Stimulated activated CD8-positive, alpha-beta memory T cell treated with anti-CD3 and anti-CD28 coated beads, Interleukin-4, amount 100 ng/mL, for 4 hours (primary cell): ENCODE measurements at regions not wholly inside any gene's neighbourhood (a gene's known extent, or its start where the extent isn't known, plus 50 kb on each side); places are given as distances from the start of the nearest gene placed in this dataset.

Source experiments
- DNase-seq, 2 donors: peaks; one replicate each; pipeline ENCODE4 v3.0.0-alpha.2; 2020; ENCODE audit warnings: low read depth in 2 of 2, low spot score in 1 of 2

- DNase-seq: no peak
Measured at GRCh38 chrX:69279234-69279633, 114.0 kb upstream of the PJA1 start.

- DNase-seq: no peak
Measured at GRCh38 chrX:69278031-69278687, 112.9 kb upstream of the PJA1 start.

- DNase-seq: no peak
Measured at GRCh38 chrX:69277369-69277990, 112.2 kb upstream of the PJA1 start.

- DNase-seq: no peak
Measured at GRCh38 chrX:69268611-69269010, 103.4 kb upstream of the PJA1 start.

GRCh38 chrX:69264158-69264581 lies 98.9 kb upstream of the PJA1 start:
- no peak for DNase-seq

GRCh38 chrX:69263251-69263820 lies 98.1 kb upstream of the PJA1 start:
- DNase-seq: no peak

- DNase-seq: no peak
Measured at GRCh38 chrX:69262036-69262936, 97.0 kb upstream of the PJA1 start.

- DNase-seq: no peak
Measured at GRCh38 chrX:69260169-69260568, 94.9 kb upstream of the PJA1 start.

GRCh38 chrX:69258893-69259292 lies 93.6 kb upstream of the PJA1 start:
- DNase-seq: no peak

GRCh38 chrX:69257499-69258127 lies 92.4 kb upstream of the PJA1 start:
- DNase-seq: no peak

- DNase-seq: no peak
Measured at GRCh38 chrX:69256291-69256565, 91.0 kb upstream of the PJA1 start.

GRCh38 chrX:69255441-69256290 lies 90.4 kb upstream of the PJA1 start:
- DNase-seq: no peak

- DNase-seq: no peak
Measured at GRCh38 chrX:69253821-69254220, 88.6 kb upstream of the PJA1 start.

- DNase-seq: no peak
Measured at GRCh38 chrX:69243276-69243675, 78.0 kb upstream of the PJA1 start.

GRCh38 chrX:69238887-69239231 lies 73.6 kb upstream of the PJA1 start:
- no peak for DNase-seq

- DNase-seq: no peak
Measured at GRCh38 chrX:69238114-69238886, 73.0 kb upstream of the PJA1 start.

- no peak for DNase-seq
Measured at GRCh38 chrX:69237236-69237635, 72.0 kb upstream of the PJA1 start.

GRCh38 chrX:69236641-69237040 lies 71.4 kb upstream of the PJA1 start:
- no peak for DNase-seq

GRCh38 chrX:69234624-69235023 lies 69.4 kb upstream of the PJA1 start:
- DNase-seq: no peak

GRCh38 chrX:69232945-69233344 lies 67.7 kb upstream of the PJA1 start:
- no peak for DNase-seq
